NCI-H1048 (cell line): ENCODE measurements at regions not wholly inside any gene's neighbourhood (a gene's known extent, or its start where the extent isn't known, plus 50 kb on each side); places are given as distances from the start of the nearest gene placed in this dataset.
"Not testable (repeated sequence)": the region's sequence is repeated elsewhere in the genome, so short reads cannot be mapped to it uniquely, and the experiment has no call there.

Source experiments
- DNase-seq: peaks from one replicate; lab custom pipeline; 2025; lab: John Stamatoyannopoulos, UW

GRCh38 chrX:67288156-67288555 is 255.7 kb upstream of the AR start:
- DNase-seq = no peak

- DNase-seq = no peak
Measured at GRCh38 chrX:67289055-67289499, 254.7 kb upstream of the AR start.

- DNase-seq = no peak
Measured at GRCh38 chrX:67290489-67291220, 253.2 kb upstream of the AR start.

GRCh38 chrX:67295924-67296323 is 247.9 kb upstream of the AR start:
- DNase-seq = no peak

- no peak for DNase-seq
Measured at GRCh38 chrX:67296395-67296794, 247.4 kb upstream of the AR start.

GRCh38 chrX:67317725-67318124 is 226.1 kb upstream of the AR start:
- no peak for DNase-seq

- DNase-seq = no peak
Measured at GRCh38 chrX:67328476-67328875, 215.3 kb upstream of the AR start.

GRCh38 chrX:67334323-67334722 is 209.5 kb upstream of the AR start:
- no peak for DNase-seq

- DNase-seq = no peak
Measured at GRCh38 chrX:67338262-67338661, 205.6 kb upstream of the AR start.

- DNase-seq = no peak
Measured at GRCh38 chrX:67342138-67342537, 201.7 kb upstream of the AR start.

- no peak for DNase-seq
Measured at GRCh38 chrX:67346225-67346624, 197.6 kb upstream of the AR start.

- no peak for DNase-seq
Measured at GRCh38 chrX:67346667-67347066, 197.2 kb upstream of the AR start.

- DNase-seq = no peak
Measured at GRCh38 chrX:67347145-67347544, 196.7 kb upstream of the AR start.

- no peak for DNase-seq
Measured at GRCh38 chrX:67351411-67351810, 192.4 kb upstream of the AR start.

GRCh38 chrX:67353651-67354370 is 190.0 kb upstream of the AR start:
- DNase-seq = no peak

GRCh38 chrX:67361267-67361666 is 182.6 kb upstream of the AR start:
- not testable (repeated sequence) for DNase-seq

- peak; percentile 1 for DNase-seq
Measured at GRCh38 chrX:67384403-67384802, 159.4 kb upstream of the AR start.

- DNase-seq = no peak
Measured at GRCh38 chrX:67408423-67409079, 135.3 kb upstream of the AR start.

GRCh38 chrX:67415937-67416336 is 127.9 kb upstream of the AR start:
- no peak for DNase-seq

- DNase-seq = no peak
Measured at GRCh38 chrX:67426946-67427345, 116.9 kb upstream of the AR start.

- no peak for DNase-seq
Measured at GRCh38 chrX:67435536-67435935, 108.3 kb upstream of the AR start.

GRCh38 chrX:67436867-67437266 is 107.0 kb upstream of the AR start:
- DNase-seq = no peak

GRCh38 chrX:67437821-67438220 is 106.0 kb upstream of the AR start:
- DNase-seq = no peak
